HEK293 (cell line): ENCODE measurements at regions not wholly inside any gene's neighbourhood (a gene's known extent, or its start where the extent isn't known, plus 50 kb on each side); places are given as distances from the start of the nearest gene placed in this dataset.
A peak's percentile ranks its signal among the peaks of the same experiment; 100 is the strongest.

ENCODE experiments used
- RBAK ChIP-seq: fragments of 450-650 bp; formaldehyde crosslinking; IDR thresholded peaks from 2 replicates; pipeline ENCODE4 v1.5.1; 2016; ENCODE audit warnings: missing biosample characterization, missing genetic modification characterization
- SETDB1 ChIP-seq: IDR thresholded peaks from one replicate; pipeline ENCODE4 v1.6.1; 2017; ENCODE audit warnings: mild to moderate bottlenecking, low read length, moderate library complexity, mixed read lengths; ENCODE audit not compliant: insufficient read length
- SP7 ChIP-seq: fragments of 450-650 bp; formaldehyde crosslinking; IDR thresholded peaks from 2 replicates; pipeline ENCODE4 v1.5.1; 2016; ENCODE audit warnings: missing biosample characterization, missing genetic modification characterization
- ZBTB21 ChIP-seq: fragments of 450-650 bp; formaldehyde crosslinking; IDR thresholded peaks from 2 replicates; pipeline ENCODE4 v1.5.1; 2017; ENCODE audit warnings: missing biosample characterization, missing genetic modification characterization
- ZNF121 ChIP-seq: fragments of 450-650 bp; formaldehyde crosslinking; IDR thresholded peaks from 2 replicates; pipeline ENCODE4 v1.5.1; 2016; ENCODE audit warnings: missing biosample characterization, missing genetic modification characterization
- ZNF140 ChIP-seq: fragments of 450-650 bp; formaldehyde crosslinking; IDR thresholded peaks from 2 replicates; pipeline ENCODE4 v1.5.1; 2016; ENCODE audit warnings: missing biosample characterization, missing genetic modification characterization
- ZNF175 ChIP-seq: fragments of 450-650 bp; formaldehyde crosslinking; IDR thresholded peaks from 2 replicates; pipeline ENCODE4 v1.5.1; 2016; ENCODE audit warnings: missing biosample characterization, missing genetic modification characterization
- ZNF221 ChIP-seq: fragments of 450-650 bp; formaldehyde crosslinking; IDR thresholded peaks from 2 replicates; pipeline ENCODE4 v1.5.1; 2017; ENCODE audit warnings: missing biosample characterization, missing genetic modification characterization, borderline replicate concordance
- ZNF391 ChIP-seq: fragments of 450-650 bp; formaldehyde crosslinking; IDR thresholded peaks from 2 replicates; pipeline ENCODE4 v1.5.1; 2016; ENCODE audit warnings: low read depth, missing biosample characterization, missing genetic modification characterization, borderline replicate concordance
- ZNF48 ChIP-seq: fragments of 450-650 bp; formaldehyde crosslinking; IDR thresholded peaks from 2 replicates; pipeline ENCODE4 v1.5.1; 2016; ENCODE audit warnings: missing biosample characterization, missing genetic modification characterization
- ZNF510 ChIP-seq: fragments of 450-650 bp; formaldehyde crosslinking; IDR thresholded peaks from 2 replicates; pipeline ENCODE4 v1.5.1; 2018; ENCODE audit warnings: mild to moderate bottlenecking, missing genetic modification characterization, missing biosample characterization; ENCODE audit not compliant: insufficient replicate concordance
- ZNF776 ChIP-seq: fragments of 450-650 bp; formaldehyde crosslinking; IDR thresholded peaks from 2 replicates; pipeline ENCODE4 v1.5.0; 2017; ENCODE audit warnings: missing biosample characterization, missing genetic modification characterization, borderline replicate concordance
- ZNF843 ChIP-seq: fragments of 450-650 bp; formaldehyde crosslinking; IDR thresholded peaks from 2 replicates; pipeline ENCODE4 v1.5.1; 2016; ENCODE audit warnings: missing biosample characterization, missing genetic modification characterization
- ZXDB ChIP-seq: fragments of 450-650 bp; formaldehyde crosslinking; IDR thresholded peaks from 2 replicates; pipeline ENCODE4 v1.5.1; 2016; ENCODE audit warnings: missing biosample characterization, missing genetic modification characterization
- TF ChIP-seq, protein P1 (sequence below): fragments of 450-650 bp; IDR thresholded peaks from 2 replicates; pipeline ENCODE4 v1.5.1; 2018; ENCODE audit warnings: missing biosample characterization, mild to moderate bottlenecking, missing genetic modification characterization
- TF ChIP-seq, protein P2 (sequence below): fragments of 450-650 bp; formaldehyde crosslinking; IDR thresholded peaks from 2 replicates; pipeline ENCODE4 v1.5.1; 2016; ENCODE audit warnings: missing biosample characterization, missing genetic modification characterization
- TF ChIP-seq, protein P3 (sequence below): fragments of 450-650 bp; formaldehyde crosslinking; IDR thresholded peaks from 2 replicates; pipeline ENCODE4 v1.5.1; 2016; ENCODE audit warnings: missing biosample characterization, missing genetic modification characterization
- TF ChIP-seq, protein P4 (sequence below): fragments of 450-650 bp; formaldehyde crosslinking; IDR thresholded peaks from 2 replicates; pipeline ENCODE4 v1.5.1; 2016; ENCODE audit warnings: missing biosample characterization, missing genetic modification characterization
- TF ChIP-seq, protein P5 (sequence below): fragments of 450-650 bp; formaldehyde crosslinking; IDR thresholded peaks from 2 replicates; pipeline ENCODE4; 2016; ENCODE audit warnings: missing biosample characterization, missing genetic modification characterization
- TF ChIP-seq, protein P6 (sequence below): fragments of 450-650 bp; formaldehyde crosslinking; IDR thresholded peaks from 2 replicates; pipeline ENCODE4 v1.5.1; 2016; ENCODE audit warnings: missing biosample characterization, missing genetic modification characterization
- TF ChIP-seq, protein P7 (sequence below): fragments of 450-650 bp; formaldehyde crosslinking; IDR thresholded peaks from 2 replicates; pipeline ENCODE4 v1.5.1; 2017; ENCODE audit warnings: missing biosample characterization, missing genetic modification characterization

DNA sequence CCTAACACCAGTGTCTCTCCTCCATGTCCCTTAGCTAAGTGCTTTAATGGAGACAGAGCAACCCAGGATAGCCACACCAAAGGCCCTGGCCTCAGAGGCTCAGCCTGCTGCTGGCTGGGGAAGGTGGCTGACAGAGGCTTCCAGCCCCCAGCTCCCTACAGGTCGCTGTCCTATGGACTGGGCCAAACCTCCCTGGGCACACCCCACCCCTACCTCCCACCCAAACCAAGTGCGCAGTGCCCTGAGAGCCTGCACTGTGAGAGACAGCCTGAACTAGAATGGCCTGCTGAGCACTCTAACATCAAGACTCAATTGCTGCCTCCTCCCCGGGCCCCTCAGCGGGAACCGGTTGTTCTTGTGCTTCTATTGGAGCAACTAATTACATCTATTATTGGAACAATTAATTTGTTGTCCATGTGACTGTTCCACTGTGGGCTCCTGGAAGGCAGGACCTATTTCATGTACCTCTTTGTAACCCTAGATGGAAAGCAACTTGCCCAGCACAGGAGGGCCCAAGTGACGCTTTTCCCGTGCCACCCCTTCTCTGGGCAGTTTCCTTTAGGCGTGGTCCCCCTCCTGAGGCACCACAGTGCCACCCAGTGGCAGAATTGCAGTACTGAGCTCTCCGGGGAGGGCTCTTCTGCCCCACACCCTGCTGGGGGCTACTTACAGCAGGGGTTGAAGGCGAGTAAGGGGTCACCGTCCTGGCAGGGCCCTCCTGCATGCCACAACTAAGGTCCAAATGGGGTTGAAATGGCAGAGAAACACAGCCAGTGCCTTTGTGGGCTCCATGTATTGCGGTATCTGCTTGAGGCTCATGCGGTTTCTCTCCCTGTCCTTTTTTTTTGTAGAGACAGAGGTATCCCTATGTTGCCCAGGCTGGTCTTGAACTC, 63.7 kb upstream of the WAPL start (continued):
- TF ChIP-seq, protein P1, sequence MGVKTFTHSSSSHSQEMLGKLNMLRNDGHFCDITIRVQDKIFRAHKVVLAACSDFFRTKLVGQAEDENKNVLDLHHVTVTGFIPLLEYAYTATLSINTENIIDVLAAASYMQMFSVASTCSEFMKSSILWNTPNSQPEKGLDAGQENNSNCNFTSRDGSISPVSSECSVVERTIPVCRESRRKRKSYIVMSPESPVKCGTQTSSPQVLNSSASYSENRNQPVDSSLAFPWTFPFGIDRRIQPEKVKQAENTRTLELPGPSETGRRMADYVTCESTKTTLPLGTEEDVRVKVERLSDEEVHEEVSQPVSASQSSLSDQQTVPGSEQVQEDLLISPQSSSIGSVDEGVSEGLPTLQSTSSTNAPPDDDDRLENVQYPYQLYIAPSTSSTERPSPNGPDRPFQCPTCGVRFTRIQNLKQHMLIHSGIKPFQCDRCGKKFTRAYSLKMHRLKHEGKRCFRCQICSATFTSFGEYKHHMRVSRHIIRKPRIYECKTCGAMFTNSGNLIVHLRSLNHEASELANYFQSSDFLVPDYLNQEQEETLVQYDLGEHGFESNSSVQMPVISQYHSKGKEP (tag by site-specific recombination): no peak
- TF ChIP-seq ZNF510 (tag by site-specific recombination) (no peak), ZXDB (no peak), SP7 (tag by site-specific recombination) (0 out of 2 replicates have a peak, but pooled peaks have one; percentile 28), ZNF140 (tag by site-specific recombination) (no peak), ZNF391 (tag by site-specific recombination) (no peak), ZNF121 (tag by site-specific recombination) (no peak), RBAK (tag by site-specific recombination) (no peak), ZNF48 (no peak), ZNF843 (no peak), SETDB1 (no peak), ZNF175 (tag by site-specific recombination) (no peak), ZBTB21 (tag by site-specific recombination) (no peak), ZNF221 (tag by site-specific recombination) (no peak), ZNF776 (tag by site-specific recombination) (no peak)
- TF ChIP-seq, protein P2, sequence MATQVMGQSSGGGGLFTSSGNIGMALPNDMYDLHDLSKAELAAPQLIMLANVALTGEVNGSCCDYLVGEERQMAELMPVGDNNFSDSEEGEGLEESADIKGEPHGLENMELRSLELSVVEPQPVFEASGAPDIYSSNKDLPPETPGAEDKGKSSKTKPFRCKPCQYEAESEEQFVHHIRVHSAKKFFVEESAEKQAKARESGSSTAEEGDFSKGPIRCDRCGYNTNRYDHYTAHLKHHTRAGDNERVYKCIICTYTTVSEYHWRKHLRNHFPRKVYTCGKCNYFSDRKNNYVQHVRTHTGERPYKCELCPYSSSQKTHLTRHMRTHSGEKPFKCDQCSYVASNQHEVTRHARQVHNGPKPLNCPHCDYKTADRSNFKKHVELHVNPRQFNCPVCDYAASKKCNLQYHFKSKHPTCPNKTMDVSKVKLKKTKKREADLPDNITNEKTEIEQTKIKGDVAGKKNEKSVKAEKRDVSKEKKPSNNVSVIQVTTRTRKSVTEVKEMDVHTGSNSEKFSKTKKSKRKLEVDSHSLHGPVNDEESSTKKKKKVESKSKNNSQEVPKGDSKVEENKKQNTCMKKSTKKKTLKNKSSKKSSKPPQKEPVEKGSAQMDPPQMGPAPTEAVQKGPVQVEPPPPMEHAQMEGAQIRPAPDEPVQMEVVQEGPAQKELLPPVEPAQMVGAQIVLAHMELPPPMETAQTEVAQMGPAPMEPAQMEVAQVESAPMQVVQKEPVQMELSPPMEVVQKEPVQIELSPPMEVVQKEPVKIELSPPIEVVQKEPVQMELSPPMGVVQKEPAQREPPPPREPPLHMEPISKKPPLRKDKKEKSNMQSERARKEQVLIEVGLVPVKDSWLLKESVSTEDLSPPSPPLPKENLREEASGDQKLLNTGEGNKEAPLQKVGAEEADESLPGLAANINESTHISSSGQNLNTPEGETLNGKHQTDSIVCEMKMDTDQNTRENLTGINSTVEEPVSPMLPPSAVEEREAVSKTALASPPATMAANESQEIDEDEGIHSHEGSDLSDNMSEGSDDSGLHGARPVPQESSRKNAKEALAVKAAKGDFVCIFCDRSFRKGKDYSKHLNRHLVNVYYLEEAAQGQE (tag by site-specific recombination): no peak
- TF ChIP-seq, protein P3, sequence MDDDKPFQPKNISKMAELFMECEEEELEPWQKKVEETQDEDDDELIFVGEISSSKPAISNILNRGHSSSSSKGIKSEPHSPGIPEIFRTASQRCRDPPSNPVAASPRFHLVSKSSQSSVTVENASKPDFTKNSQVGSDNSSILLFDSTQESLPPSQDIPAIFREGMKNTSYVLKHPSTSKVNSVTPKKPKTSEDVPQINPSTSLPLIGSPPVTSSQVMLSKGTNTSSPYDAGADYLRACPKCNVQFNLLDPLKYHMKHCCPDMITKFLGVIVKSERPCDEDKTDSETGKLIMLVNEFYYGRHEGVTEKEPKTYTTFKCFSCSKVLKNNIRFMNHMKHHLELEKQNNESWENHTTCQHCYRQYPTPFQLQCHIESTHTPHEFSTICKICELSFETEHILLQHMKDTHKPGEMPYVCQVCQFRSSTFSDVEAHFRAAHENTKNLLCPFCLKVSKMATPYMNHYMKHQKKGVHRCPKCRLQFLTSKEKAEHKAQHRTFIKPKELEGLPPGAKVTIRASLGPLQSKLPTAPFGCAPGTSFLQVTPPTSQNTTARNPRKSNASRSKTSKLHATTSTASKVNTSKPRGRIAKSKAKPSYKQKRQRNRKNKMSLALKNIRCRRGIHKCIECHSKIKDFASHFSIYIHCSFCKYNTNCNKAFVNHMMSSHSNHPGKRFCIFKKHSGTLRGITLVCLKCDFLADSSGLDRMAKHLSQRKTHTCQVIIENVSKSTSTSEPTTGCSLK (tag by site-specific recombination): no peak
- TF ChIP-seq, protein P4, sequence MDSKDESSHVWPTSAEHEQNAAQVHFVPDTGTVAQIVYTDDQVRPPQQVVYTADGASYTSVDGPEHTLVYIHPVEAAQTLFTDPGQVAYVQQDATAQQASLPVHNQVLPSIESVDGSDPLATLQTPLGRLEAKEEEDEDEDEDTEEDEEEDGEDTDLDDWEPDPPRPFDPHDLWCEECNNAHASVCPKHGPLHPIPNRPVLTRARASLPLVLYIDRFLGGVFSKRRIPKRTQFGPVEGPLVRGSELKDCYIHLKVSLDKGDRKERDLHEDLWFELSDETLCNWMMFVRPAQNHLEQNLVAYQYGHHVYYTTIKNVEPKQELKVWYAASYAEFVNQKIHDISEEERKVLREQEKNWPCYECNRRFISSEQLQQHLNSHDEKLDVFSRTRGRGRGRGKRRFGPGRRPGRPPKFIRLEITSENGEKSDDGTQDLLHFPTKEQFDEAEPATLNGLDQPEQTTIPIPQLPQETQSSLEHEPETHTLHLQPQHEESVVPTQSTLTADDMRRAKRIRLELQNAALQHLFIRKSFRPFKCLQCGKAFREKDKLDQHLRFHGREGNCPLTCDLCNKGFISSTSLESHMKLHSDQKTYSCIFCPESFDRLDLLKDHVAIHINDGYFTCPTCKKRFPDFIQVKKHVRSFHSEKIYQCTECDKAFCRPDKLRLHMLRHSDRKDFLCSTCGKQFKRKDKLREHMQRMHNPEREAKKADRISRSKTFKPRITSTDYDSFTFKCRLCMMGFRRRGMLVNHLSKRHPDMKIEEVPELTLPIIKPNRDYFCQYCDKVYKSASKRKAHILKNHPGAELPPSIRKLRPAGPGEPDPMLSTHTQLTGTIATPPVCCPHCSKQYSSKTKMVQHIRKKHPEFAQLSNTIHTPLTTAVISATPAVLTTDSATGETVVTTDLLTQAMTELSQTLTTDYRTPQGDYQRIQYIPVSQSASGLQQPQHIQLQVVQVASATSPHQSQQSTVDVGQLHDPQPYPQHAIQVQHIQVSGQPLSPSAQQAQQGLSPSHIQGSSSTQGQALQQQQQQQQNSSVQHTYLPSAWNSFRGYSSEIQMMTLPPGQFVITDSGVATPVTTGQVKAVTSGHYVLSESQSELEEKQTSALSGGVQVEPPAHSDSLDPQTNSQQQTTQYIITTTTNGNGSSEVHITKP (tag by site-specific recombination): peak; percentile 21; the same call in 1 of the 2 replicates
- TF ChIP-seq, protein P5, sequence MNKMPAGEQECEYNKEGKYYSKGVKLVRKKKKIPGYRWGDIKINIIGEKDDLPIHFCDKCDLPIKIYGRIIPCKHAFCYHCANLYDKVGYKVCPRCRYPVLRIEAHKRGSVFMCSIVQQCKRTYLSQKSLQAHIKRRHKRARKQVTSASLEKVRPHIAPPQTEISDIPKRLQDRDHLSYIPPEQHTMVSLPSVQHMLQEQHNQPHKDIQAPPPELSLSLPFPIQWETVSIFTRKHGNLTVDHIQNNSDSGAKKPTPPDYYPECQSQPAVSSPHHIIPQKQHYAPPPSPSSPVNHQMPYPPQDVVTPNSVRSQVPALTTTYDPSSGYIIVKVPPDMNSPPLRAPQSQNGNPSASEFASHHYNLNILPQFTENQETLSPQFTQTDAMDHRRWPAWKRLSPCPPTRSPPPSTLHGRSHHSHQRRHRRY: no peak
- TF ChIP-seq, protein P6, sequence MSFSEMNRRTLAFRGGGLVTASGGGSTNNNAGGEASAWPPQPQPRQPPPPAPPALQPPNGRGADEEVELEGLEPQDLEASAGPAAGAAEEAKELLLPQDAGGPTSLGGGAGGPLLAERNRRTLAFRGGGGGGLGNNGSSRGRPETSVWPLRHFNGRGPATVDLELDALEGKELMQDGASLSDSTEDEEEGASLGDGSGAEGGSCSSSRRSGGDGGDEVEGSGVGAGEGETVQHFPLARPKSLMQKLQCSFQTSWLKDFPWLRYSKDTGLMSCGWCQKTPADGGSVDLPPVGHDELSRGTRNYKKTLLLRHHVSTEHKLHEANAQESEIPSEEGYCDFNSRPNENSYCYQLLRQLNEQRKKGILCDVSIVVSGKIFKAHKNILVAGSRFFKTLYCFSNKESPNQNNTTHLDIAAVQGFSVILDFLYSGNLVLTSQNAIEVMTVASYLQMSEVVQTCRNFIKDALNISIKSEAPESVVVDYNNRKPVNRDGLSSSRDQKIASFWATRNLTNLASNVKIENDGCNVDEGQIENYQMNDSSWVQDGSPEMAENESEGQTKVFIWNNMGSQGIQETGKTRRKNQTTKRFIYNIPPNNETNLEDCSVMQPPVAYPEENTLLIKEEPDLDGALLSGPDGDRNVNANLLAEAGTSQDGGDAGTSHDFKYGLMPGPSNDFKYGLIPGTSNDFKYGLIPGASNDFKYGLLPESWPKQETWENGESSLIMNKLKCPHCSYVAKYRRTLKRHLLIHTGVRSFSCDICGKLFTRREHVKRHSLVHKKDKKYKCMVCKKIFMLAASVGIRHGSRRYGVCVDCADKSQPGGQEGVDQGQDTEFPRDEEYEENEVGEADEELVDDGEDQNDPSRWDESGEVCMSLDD (tag by site-specific recombination): no peak
- TF ChIP-seq, protein P7, sequence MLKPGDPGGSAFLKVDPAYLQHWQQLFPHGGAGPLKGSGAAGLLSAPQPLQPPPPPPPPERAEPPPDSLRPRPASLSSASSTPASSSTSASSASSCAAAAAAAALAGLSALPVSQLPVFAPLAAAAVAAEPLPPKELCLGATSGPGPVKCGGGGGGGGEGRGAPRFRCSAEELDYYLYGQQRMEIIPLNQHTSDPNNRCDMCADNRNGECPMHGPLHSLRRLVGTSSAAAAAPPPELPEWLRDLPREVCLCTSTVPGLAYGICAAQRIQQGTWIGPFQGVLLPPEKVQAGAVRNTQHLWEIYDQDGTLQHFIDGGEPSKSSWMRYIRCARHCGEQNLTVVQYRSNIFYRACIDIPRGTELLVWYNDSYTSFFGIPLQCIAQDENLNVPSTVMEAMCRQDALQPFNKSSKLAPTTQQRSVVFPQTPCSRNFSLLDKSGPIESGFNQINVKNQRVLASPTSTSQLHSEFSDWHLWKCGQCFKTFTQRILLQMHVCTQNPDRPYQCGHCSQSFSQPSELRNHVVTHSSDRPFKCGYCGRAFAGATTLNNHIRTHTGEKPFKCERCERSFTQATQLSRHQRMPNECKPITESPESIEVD (tag by site-specific recombination): no peak
